Nephron progenitor cell (in vitro differentiated cells): ENCODE measurements at regions not wholly inside any gene's neighbourhood (a gene's known extent, or its start where the extent isn't known, plus 50 kb on each side); places are given as distances from the start of the nearest gene placed in this dataset.

Experiments used
- DNase-seq: peaks from one replicate; pipeline ENCODE4 v3.0.0; 2021
- H3K27ac Mint-ChIP-seq: 2 replicates; pipeline ENCODE4 v1.8.0; 2021; ENCODE audit warnings: mild to moderate bottlenecking, moderate library complexity, mixed read lengths
- H3K27me3 Mint-ChIP-seq: 2 replicates; pipeline ENCODE4 v1.8.0; 2021; ENCODE audit warnings: mild to moderate bottlenecking, low read depth, mixed read lengths; ENCODE audit not compliant: poor library complexity
- H3K36me3 Mint-ChIP-seq: 2 replicates; pipeline ENCODE4 v1.8.0; 2021; ENCODE audit warnings: low read depth, mixed read lengths
- H3K4me1 Mint-ChIP-seq: 2 replicates; pipeline ENCODE4 v1.8.0; 2021; ENCODE audit warnings: mixed read lengths
- H3K4me3 Mint-ChIP-seq: 2 replicates; pipeline ENCODE4 v1.8.0; 2021; ENCODE audit warnings: mild to moderate bottlenecking, moderate library complexity, mixed read lengths
- H3K9me3 Mint-ChIP-seq: 2 replicates; pipeline ENCODE4 v1.8.0; 2021; ENCODE audit warnings: mild to moderate bottlenecking, moderate library complexity, mixed read lengths
- CTCF ChIP-seq: fragments of 200-600 bp; sonication (generic); IDR thresholded peaks from 2 replicates; pipeline ENCODE4 v1.5.0; 2021; ENCODE audit warnings: antibody characterized with exemption

GRCh38 chr20:4332121-4332860 is 83.2 kb upstream of the ADRA1D start:
- H3K36me3 Mint-ChIP-seq = no peaks in the 10 kb centered on the region
- DNase-seq = no peak
- TF ChIP-seq CTCF = no peak
- no peak overlapping the region for H3K27ac Mint-ChIP-seq
- peaks cover 5% of the 10 kb centered on the region for H3K27me3 Mint-ChIP-seq
- H3K9me3 Mint-ChIP-seq = peaks cover 8% of the 10 kb centered on the region
- peaks cover 7% of the 10 kb centered on the region for H3K4me1 Mint-ChIP-seq
- no peak overlapping the region for H3K4me3 Mint-ChIP-seq

GRCh38 chr20:4330011-4330410 is 80.9 kb upstream of the ADRA1D start:
- Mint-ChIP-seq H3K9me3 (peaks cover 8% of the 10 kb centered on the region), H3K4me3 (no peak overlapping the region), H3K36me3 (no peaks in the 10 kb centered on the region), H3K27ac (no peak overlapping the region), H3K4me1 (peaks cover 7% of the 10 kb centered on the region), H3K27me3 (peaks cover 12% of the 10 kb centered on the region)
- TF ChIP-seq CTCF = no peak
- DNase-seq = no peak

- no peak for TF ChIP-seq CTCF
- Mint-ChIP-seq H3K36me3 (no peaks in the 10 kb centered on the region), H3K4me1 (peaks cover 7% of the 10 kb centered on the region), H3K27me3 (peaks cover 17% of the 10 kb centered on the region), H3K4me3 (no peak overlapping the region), H3K27ac (no peak overlapping the region), H3K9me3 (peaks cover 8% of the 10 kb centered on the region)
- no peak for DNase-seq
Measured at GRCh38 chr20:4329232-4329631, 80.1 kb upstream of the ADRA1D start.

- Mint-ChIP-seq H3K4me1 (peaks cover 7% of the 10 kb centered on the region), H3K9me3 (peaks cover 8% of the 10 kb centered on the region), H3K27ac (no peak overlapping the region), H3K4me3 (no peak overlapping the region), H3K36me3 (no peaks in the 10 kb centered on the region), H3K27me3 (peaks cover 19% of the 10 kb centered on the region)
- no peak for DNase-seq
- no peak for TF ChIP-seq CTCF
Measured at GRCh38 chr20:4328541-4328940, 79.5 kb upstream of the ADRA1D start.

- DNase-seq = no peak
- peaks cover 8% of the 10 kb centered on the region for H3K9me3 Mint-ChIP-seq
- no peak overlapping the region for H3K4me3 Mint-ChIP-seq
- no peaks in the 10 kb centered on the region for H3K36me3 Mint-ChIP-seq
- peaks cover 7% of the 10 kb centered on the region for H3K4me1 Mint-ChIP-seq
- no peak overlapping the region for H3K27ac Mint-ChIP-seq
- H3K27me3 Mint-ChIP-seq = peaks cover 17% of the 10 kb centered on the region
- no peak for TF ChIP-seq CTCF
Measured at GRCh38 chr20:4327956-4328355, 78.9 kb upstream of the ADRA1D start.
